GM18909 (cell line): ENCODE measurements at regions not wholly inside any gene's neighbourhood (a gene's known extent, or its start where the extent isn't known, plus 50 kb on each side); places are given as distances from the start of the nearest gene placed in this dataset.

Experiments
- ATAC-seq: cut with Tn5 transposase; IDR thresholded peaks from one replicate; pipeline ENCODE4 v1.9.1; 2021; ENCODE audit warnings: mild to moderate bottlenecking; ENCODE audit not compliant: unreplicated experiment, poor library complexity

GRCh38 chr4:127124919-127125318, 507.8 kb upstream of the INTU start:
- no peak for ATAC-seq

GRCh38 chr4:127126718-127127117, 506.0 kb upstream of the INTU start:
- ATAC-seq: no peak

GRCh38 chr4:127131527-127131926, 501.2 kb upstream of the INTU start:
- no peak for ATAC-seq

- ATAC-seq: no peak
Measured at GRCh38 chr4:127134490-127134889, 498.3 kb upstream of the INTU start.

- ATAC-seq: no peak
Measured at GRCh38 chr4:127138586-127138985, 494.2 kb upstream of the INTU start.

- ATAC-seq: no peak
Measured at GRCh38 chr4:127139788-127140286, 492.9 kb upstream of the INTU start.

GRCh38 chr4:127140306-127140705, 492.5 kb upstream of the INTU start:
- ATAC-seq: no peak

GRCh38 chr4:127141856-127142255, 490.9 kb upstream of the INTU start:
- ATAC-seq: no peak

- ATAC-seq: no peak
Measured at GRCh38 chr4:127143460-127144195, 489.1 kb upstream of the INTU start.

- no peak for ATAC-seq
Measured at GRCh38 chr4:127145006-127145540, 487.7 kb upstream of the INTU start.

GRCh38 chr4:127148165-127148564, 484.6 kb upstream of the INTU start:
- ATAC-seq: no peak

GRCh38 chr4:127149086-127149485, 483.7 kb upstream of the INTU start:
- ATAC-seq: no peak

GRCh38 chr4:127151941-127152340, 480.8 kb upstream of the INTU start:
- ATAC-seq: no peak

- no peak for ATAC-seq
Measured at GRCh38 chr4:127155116-127155515, 477.6 kb upstream of the INTU start.

GRCh38 chr4:127155555-127155954, 477.2 kb upstream of the INTU start:
- ATAC-seq: no peak

GRCh38 chr4:127162741-127163140, 470.0 kb upstream of the INTU start:
- ATAC-seq: no peak

- ATAC-seq: no peak
Measured at GRCh38 chr4:127165971-127166370, 466.8 kb upstream of the INTU start.

GRCh38 chr4:127174201-127174600, 458.6 kb upstream of the INTU start:
- ATAC-seq: no peak

- no peak for ATAC-seq
Measured at GRCh38 chr4:127174616-127175015, 458.1 kb upstream of the INTU start.

GRCh38 chr4:127179256-127180087, 453.3 kb upstream of the INTU start:
- no peak for ATAC-seq

- no peak for ATAC-seq
Measured at GRCh38 chr4:127181001-127181400, 451.8 kb upstream of the INTU start.
